Uterus (tissue), 3 donors: ENCODE measurements at regions not wholly inside any gene's neighbourhood (a gene's known extent, or its start where the extent isn't known, plus 50 kb on each side); places are given as distances from the start of the nearest gene placed in this dataset.

ENCODE experiments used
- DNase-seq, 2 donors: peaks; one replicate each; pipeline ENCODE4 v3.0.0-alpha.2; 2019 to 2020
- H3K27ac ChIP-seq, 2 donors: fragments of 200-600 bp; sonication (generic); 1 replicate in 1 of 2; 2 replicates in 1 of 2; pipeline ENCODE4 v1.5.1; 2016 to 2018
- H3K27me3 ChIP-seq, 2 donors: fragments of 200-600 bp; sonication (generic); one replicate each; pipeline ENCODE4 v1.5.1; 2018 to 2019; ENCODE audit warnings: control low read depth in 1 of 2
- H3K36me3 ChIP-seq, 2 donors: fragments of 200-600 bp; sonication (generic); one replicate each; pipeline ENCODE4 v1.5.1; 2019; ENCODE audit warnings: control low read depth in 1 of 2
- H3K4me1 ChIP-seq, 2 donors: fragments of 200-600 bp; sonication (generic); one replicate each; pipeline ENCODE4 v1.5.1; 2018 to 2019; ENCODE audit warnings: control low read depth in 1 of 2
- H3K4me3 ChIP-seq, 2 donors: fragments of 200-600 bp; sonication (generic); 1 replicate in 1 of 2; 2 replicates in 1 of 2; pipeline ENCODE4 v1.5.1; 2018 to 2019; ENCODE audit warnings: mild to moderate bottlenecking in 1 of 2
- H3K9me3 ChIP-seq, 2 donors: fragments of 200-600 bp; sonication (generic); one replicate each; pipeline ENCODE4 v1.5.1; 2019; ENCODE audit warnings: control low read depth in 1 of 2
- CTCF ChIP-seq, 4 experiments: fragments of 200-600 bp in 2 of 4; fragments of 450-650 bp in 2 of 4; sonication (generic) in 2 of 4; IDR thresholded peaks; one replicate each; pipeline ENCODE4 v1.5.1; 2016 to 2019; ENCODE audit warnings: antibody characterized with exemption in 4 of 4, mild to moderate bottlenecking in 2 of 4, moderate library complexity in 1 of 4
- POLR2A ChIP-seq, 2 donors: fragments of 450-650 bp; IDR thresholded peaks; one replicate each; pipeline ENCODE4 v1.6.1; 2016; ENCODE audit warnings: antibody characterized with exemption in 2 of 2, mild to moderate bottlenecking in 1 of 2, moderate library complexity in 1 of 2
- intact Hi-C: fragments of 100-400 bp; cut with DNase I; formaldehyde crosslinking; loops from one replicate; pipeline ENCODE4 v1.15.1; 2023; ENCODE audit warnings: low total_unique reads
- donor health status: DM: yes; HTN: yes; CAD: no.

GRCh38 chr14:53626761-53627160 is 329.9 kb downstream of the BMP4 start:
- intact Hi-C loops = no loop called here
- no peak overlapping the region for H3K4me3 ChIP-seq
- no peaks in the 10 kb centered on the region for H3K27me3 ChIP-seq
- TF ChIP-seq CTCF (IDR thresholded peaks at IDR 0.05) = no peak
- TF ChIP-seq POLR2A (IDR thresholded peaks at IDR 0.05) = no peak
- no peak overlapping the region for H3K27ac ChIP-seq
- H3K36me3 ChIP-seq = no peaks in the 10 kb centered on the region
- H3K9me3 ChIP-seq = no peaks in the 10 kb centered on the region
- no peaks in the 10 kb centered on the region for H3K4me1 ChIP-seq
- no peak for DNase-seq

GRCh38 chr14:53622447-53622846 is 334.2 kb downstream of the BMP4 start:
- no peak for DNase-seq
- no peaks in the 10 kb centered on the region for H3K36me3 ChIP-seq
- H3K4me3 ChIP-seq = no peak overlapping the region
- no peaks in the 10 kb centered on the region for H3K4me1 ChIP-seq
- no peaks in the 10 kb centered on the region for H3K9me3 ChIP-seq
- H3K27me3 ChIP-seq = no peaks in the 10 kb centered on the region
- TF ChIP-seq POLR2A (IDR thresholded peaks at IDR 0.05) = no peak
- no peak for TF ChIP-seq CTCF (IDR thresholded peaks at IDR 0.05)
- intact Hi-C loops = no loop called here
- no peak overlapping the region for H3K27ac ChIP-seq

DNA sequence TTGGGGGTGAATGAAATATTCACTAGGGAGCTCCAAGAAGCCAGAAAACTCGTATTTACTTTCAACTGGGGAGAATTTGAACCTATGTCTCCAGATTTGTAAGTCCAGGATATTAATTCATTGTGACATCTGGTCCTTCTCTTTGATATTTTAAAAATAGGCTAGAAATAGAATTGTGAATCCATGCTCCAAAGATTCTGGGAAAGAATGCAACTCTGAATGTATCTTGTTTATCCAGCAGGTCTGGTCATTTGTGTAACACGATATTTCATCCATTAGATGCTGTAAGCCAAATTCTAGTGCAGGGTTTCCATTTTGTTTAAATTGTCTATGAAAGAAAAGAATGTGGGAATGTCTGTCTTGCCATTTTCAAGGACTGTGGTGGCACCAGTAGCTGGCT is 334.7 kb downstream of the BMP4 start:
- H3K36me3 ChIP-seq = no peaks in the 10 kb centered on the region
- DNase-seq = no peak
- H3K4me3 ChIP-seq = no peak overlapping the region
- no peaks in the 10 kb centered on the region for H3K9me3 ChIP-seq
- intact Hi-C loops = no loop called here
- H3K4me1 ChIP-seq = no peaks in the 10 kb centered on the region
- no peaks in the 10 kb centered on the region for H3K27me3 ChIP-seq
- TF ChIP-seq POLR2A (IDR thresholded peaks at IDR 0.05) = no peak
- no peak for TF ChIP-seq CTCF (IDR thresholded peaks at IDR 0.05)
- H3K27ac ChIP-seq = no peak overlapping the region

DNA sequence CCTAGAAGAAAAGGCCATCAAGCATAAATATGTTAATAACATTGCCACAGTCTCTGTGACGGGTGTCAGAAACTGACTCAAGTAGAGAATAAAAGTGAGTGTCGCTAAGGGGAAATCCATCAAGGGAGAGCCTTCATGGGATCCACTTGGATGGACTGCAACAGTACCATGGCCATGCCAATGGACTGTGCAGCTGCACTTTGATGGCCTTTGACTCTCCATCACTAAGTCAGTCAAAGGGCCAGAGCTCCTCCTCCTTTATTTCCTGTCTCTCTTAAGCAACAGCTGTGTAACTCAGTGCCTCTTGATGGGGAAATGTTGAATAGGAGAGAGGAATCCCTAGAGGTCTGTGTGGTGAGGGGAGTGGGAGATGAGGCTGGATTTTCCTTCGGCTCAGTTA is 335.2 kb downstream of the BMP4 start:
- no peaks in the 10 kb centered on the region for H3K4me1 ChIP-seq
- DNase-seq = no peak
- no peak for TF ChIP-seq POLR2A (IDR thresholded peaks at IDR 0.05)
- TF ChIP-seq CTCF (IDR thresholded peaks at IDR 0.05) = no peak
- H3K36me3 ChIP-seq = no peaks in the 10 kb centered on the region
- no peak overlapping the region for H3K4me3 ChIP-seq
- intact Hi-C loops = no loop called here
- H3K9me3 ChIP-seq = no peaks in the 10 kb centered on the region
- H3K27ac ChIP-seq = no peak overlapping the region
- no peaks in the 10 kb centered on the region for H3K27me3 ChIP-seq

DNA sequence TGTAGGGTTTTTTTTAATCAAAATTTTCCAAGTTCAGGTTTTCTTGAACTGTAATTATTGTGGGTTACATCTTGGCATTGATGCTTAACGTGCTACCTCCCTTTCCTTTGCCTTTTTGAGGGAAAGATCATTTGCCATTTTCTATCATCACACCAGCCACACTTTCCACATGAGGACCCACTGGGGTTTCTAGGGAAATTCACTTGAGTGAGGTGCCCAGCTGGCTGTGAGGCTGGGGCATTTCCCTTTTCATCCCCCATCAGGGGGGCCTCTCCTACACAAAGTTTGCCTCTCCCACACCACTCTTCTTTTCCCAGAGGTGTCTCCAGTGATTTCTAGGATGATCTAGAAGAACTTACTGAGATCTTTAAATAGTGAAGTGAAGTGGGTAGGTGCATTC is 335.7 kb downstream of the BMP4 start:
- Histone ChIP-seq H3K4me3 (no peak overlapping the region), H3K27ac (peak overlapping the region in 1 of 2 donors; percentile 53), H3K36me3 (no peaks in the 10 kb centered on the region), H3K9me3 (no peaks in the 10 kb centered on the region), H3K27me3 (no peaks in the 10 kb centered on the region), H3K4me1 (no peaks in the 10 kb centered on the region)
- TF ChIP-seq CTCF (IDR thresholded peaks at IDR 0.05) = no peak
- no peak for TF ChIP-seq POLR2A (IDR thresholded peaks at IDR 0.05)
- DNase-seq = no peak
- intact Hi-C loops = no loop called here
